ENCODE measurements at regions not wholly inside any gene's neighbourhood (a gene's known extent, or its start where the extent isn't known, plus 50 kb on each side); places are given as distances from the start of the nearest gene placed in this dataset.

DNA sequence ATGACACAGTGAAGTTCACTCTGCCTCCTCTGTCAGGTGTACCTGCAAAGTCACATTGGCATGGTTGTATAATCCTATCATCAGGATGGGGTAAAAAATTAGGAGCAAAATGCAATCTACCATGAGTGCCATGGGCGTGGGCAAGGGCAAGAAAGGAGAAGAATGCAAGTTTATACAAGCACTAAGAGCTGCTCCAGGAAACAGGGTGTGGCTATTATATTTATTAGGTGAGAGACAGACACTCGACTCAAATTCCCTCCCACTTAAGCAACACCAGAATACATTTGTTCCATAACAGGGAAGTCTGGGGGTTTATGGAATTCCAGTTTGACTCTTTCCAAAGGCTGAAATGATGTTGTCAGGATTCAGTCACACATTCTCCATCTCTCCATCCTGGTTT, 378.8 kb downstream of the BCOR start:
- DNase-seq (no peak), ATAC-seq (ENCODE audit: low read depth) (no peak)
- peaks cover 2% of the 10 kb centered on the region for H3K36me3 Mint-ChIP-seq
- no peak overlapping the region for H3K4me3 Mint-ChIP-seq
- no peaks in the 10 kb centered on the region for H3K9me3 Mint-ChIP-seq
- POLR2A ChIA-PET: no interaction called here
- H3K27ac Mint-ChIP-seq: no peak overlapping the region
- peaks cover 8% of the 10 kb centered on the region for H3K27me3 Mint-ChIP-seq
- H3K4me1 Mint-ChIP-seq: no peaks in the 10 kb centered on the region

DNA sequence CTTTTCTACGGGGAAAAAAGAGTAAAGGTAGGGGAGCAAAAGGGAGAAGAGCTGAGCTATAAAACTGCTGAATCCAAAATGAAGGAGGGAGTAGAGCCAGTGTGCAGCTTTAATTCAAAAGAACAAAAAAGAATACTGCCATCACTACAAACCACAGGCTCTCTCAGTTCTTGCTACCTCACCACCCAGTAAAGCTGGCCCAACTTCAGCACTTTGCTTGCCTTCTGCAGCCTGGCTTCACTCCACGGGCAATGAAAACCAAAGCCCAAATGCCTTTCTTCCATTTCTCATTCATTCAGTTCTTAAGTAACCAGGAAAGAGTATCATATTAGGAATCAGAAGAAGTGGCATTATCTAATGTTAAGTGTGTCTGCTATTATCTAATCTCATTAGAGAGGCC, 376.8 kb downstream of the BCOR start:
- peaks cover 8% of the 10 kb centered on the region for H3K27me3 Mint-ChIP-seq
- peaks cover 5% of the 10 kb centered on the region for H3K4me1 Mint-ChIP-seq
- no peak overlapping the region for H3K27ac Mint-ChIP-seq
- H3K9me3 Mint-ChIP-seq: peaks cover 2% of the 10 kb centered on the region
- H3K36me3 Mint-ChIP-seq: peaks cover 2% of the 10 kb centered on the region
- DNase-seq: no peak
- no peak overlapping the region for H3K4me3 Mint-ChIP-seq
- POLR2A ChIA-PET: no interaction called here
- ATAC-seq (ENCODE audit: low read depth): no peak

DNA sequence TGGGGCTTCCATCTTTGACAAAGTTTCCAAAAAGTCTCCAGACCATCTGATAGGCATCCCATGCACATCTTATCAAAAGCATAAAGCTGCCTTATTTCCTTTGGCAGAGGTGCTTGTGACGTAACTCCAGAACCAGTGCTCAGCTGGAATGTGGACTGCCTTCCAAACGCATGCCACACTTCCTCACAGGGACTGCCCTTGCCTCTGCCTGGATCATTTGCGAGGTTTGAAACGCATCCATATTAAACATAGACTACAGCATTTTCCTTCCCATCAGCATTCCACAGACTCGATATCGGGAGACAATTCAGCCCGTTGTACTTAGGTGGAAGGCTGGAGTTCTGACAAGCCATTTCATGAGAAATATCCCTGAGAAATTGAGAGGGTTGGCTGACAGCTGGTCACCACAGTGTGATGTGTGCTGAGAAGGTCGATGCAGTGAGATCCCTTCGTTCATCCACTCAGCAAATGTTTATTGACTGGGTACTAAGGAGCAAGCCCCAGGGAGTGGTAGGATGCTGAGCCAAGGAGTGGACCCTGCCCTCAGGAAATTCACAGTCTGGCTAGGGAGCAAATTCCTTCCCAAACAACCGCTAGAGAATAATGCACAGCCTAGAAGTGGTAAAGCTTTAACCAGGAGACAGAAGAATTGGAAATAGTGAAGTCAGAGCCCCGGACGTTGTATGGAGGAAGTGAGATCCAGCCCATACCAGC, 376.0 kb downstream of the BCOR start:
- H3K27ac Mint-ChIP-seq: no peak overlapping the region
- POLR2A ChIA-PET: no interaction called here
- no peak for ATAC-seq (ENCODE audit: low read depth)

DNA sequence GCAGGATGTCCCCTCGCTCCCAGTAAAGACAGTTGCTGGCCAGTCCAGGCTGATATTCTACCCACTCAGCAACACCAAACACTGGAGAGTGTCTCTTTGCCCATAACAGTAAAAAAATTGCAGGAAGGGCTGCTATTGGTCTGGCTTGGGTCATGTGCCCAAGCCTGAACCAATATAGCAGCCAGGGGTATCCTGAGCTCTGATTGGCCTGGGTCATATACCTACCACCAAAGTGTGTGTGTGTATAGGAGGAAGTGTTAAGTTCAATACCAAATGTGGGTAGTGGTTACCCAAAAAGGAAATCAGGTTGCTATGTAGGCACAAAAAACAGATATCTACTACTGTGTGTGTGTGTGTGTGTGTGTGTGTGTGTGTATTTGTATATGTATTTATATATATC, 373.2 kb downstream of the BCOR start:
- peak; percentile 92 for ATAC-seq (ENCODE audit: low read depth)
- H3K27ac Mint-ChIP-seq: no peak overlapping the region
- DNase-seq: no peak
- H3K27me3 Mint-ChIP-seq: peaks cover 14% of the 10 kb centered on the region
- peaks cover 2% of the 10 kb centered on the region for H3K36me3 Mint-ChIP-seq
- H3K4me1 Mint-ChIP-seq: peaks cover 5% of the 10 kb centered on the region
- peaks cover 2% of the 10 kb centered on the region for H3K9me3 Mint-ChIP-seq
- H3K4me3 Mint-ChIP-seq: no peak overlapping the region
- POLR2A ChIA-PET: no interaction called here

More for the DNA sequence above, 376.0 kb downstream of the BCOR start:
- DNase-seq: no peak
- Mint-ChIP-seq H3K9me3 (peaks cover 2% of the 10 kb centered on the region), H3K36me3 (peaks cover 2% of the 10 kb centered on the region), H3K4me1 (peaks cover 5% of the 10 kb centered on the region), H3K4me3 (no peak overlapping the region), H3K27me3 (peaks cover 10% of the 10 kb centered on the region)

DNA sequence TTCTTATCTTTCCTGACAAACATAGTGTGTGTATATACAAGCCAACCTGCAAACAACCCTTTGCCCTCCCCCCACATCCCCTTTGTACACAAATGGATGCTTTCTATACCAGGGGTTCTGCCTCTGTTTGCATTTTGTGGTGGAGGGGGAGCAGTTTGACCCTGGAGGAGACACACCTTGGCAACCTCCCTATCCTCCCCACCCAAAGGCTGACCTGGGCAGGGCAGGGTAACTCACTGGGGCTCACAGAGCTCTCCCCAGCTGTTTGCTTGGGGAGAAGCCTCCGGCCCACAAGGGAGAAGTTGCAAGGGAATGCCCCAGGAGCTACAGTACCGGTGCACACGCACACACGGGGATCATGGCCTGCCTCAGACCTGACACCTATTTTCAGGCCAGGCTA, 372.6 kb downstream of the BCOR start:
- Mint-ChIP-seq H3K27me3 (peaks cover 14% of the 10 kb centered on the region), H3K36me3 (peaks cover 2% of the 10 kb centered on the region)
- POLR2A ChIA-PET: no interaction called here

DNA sequence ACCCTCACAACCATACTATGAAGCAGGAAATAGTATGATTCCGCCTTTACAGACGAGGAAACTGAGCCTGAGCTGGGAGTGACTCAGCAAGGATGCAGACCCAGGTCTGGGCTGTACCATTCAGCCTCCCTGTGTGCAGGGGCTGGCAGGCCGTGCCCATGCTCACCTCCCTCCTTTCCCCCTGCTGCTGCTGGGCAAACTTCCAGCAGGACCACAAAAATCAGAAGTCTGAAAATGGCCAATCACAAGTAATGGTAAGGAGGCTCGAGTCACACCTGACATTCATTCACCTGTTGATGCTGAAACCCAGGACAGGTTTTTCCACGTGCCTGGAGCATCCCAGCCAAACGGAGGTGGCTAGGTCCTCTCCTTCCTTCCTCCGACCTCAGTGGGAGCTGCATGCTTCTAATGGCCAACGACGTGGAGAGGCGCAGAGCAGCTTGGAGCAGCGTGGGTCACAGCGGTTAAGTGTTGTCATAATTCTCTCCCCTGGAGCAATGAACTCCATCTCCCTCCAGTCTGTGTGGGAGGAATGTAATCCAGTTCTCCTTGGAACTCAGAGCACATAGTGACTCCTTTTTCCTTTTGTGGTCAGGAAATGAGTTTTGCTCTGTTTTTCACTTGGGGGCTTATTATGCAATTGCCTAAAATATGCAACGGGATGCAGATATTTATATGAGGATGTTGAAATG, 371.7 kb downstream of the BCOR start:
- no peak for ATAC-seq (ENCODE audit: low read depth)
- POLR2A ChIA-PET: interaction anchor here (0.6 kb wide), 1 partner anchor 1551 kb away, joined by 6 read pairs; no protein-coding TSS in a partner anchor
- Mint-ChIP-seq H3K27me3 (peaks cover 14% of the 10 kb centered on the region), H3K4me1 (peaks cover 9% of the 10 kb centered on the region), H3K36me3 (peaks cover 2% of the 10 kb centered on the region), H3K9me3 (peaks cover 2% of the 10 kb centered on the region), H3K4me3 (no peak overlapping the region), H3K27ac (no peak overlapping the region)
- no peak for DNase-seq

More for the DNA sequence above, 372.6 kb downstream of the BCOR start:
- no peak for DNase-seq
- Mint-ChIP-seq H3K4me3 (no peak overlapping the region), H3K9me3 (peaks cover 2% of the 10 kb centered on the region), H3K4me1 (peaks cover 5% of the 10 kb centered on the region), H3K27ac (no peak overlapping the region)
- no peak for ATAC-seq (ENCODE audit: low read depth)

DNA sequence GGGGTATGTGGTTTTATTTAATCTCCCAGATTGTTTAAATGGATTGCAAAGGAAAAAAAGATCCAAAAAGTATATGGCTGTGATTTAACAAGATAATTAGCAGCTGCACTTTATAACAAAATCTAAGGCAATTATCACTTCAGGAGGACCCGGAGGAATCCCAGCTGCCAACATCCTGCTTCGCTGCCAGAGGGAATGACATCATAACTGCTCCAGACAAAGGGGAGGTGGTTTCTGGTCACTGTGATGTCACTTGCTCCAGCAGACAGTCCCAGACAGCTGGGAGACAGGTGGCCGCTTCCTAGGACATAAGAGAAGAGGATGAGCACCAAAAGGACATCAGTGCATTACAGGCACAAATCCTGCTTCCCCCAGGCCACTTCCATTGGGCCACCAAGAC, 371.0 kb downstream of the BCOR start:
- Mint-ChIP-seq H3K27me3 (peaks cover 12% of the 10 kb centered on the region), H3K9me3 (peaks cover 2% of the 10 kb centered on the region), H3K4me1 (peaks cover 9% of the 10 kb centered on the region), H3K27ac (no peak overlapping the region), H3K36me3 (peaks cover 2% of the 10 kb centered on the region), H3K4me3 (no peak overlapping the region)
- DNase-seq (no peak), ATAC-seq (ENCODE audit: low read depth) (no peak)
- POLR2A ChIA-PET: interaction anchor here (0.6 kb wide), 1 partner anchor 1550 kb away, joined by 6 read pairs; no protein-coding TSS in a partner anchor

DNA sequence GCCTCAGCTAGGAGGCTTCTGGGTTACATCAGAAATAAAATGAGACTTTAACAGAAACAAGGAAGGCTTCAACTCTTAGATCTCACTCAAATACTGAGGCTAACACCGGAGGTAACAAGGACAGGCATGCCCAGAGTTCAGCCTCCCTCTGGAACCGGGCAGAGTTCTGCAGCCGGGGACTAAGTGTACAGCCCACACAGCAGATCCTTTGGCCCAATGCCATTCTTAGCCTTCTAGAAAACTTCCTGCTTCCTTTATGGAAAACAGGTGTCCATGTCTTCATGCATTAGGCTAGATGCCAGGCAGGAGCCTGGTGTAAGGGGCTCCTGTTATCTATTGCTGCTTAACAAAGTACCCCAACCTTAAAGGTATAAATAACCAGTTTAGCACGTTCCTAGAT, 369.7 kb downstream of the BCOR start:
- H3K27me3 Mint-ChIP-seq: peaks cover 8% of the 10 kb centered on the region
- POLR2A ChIA-PET: no interaction called here
- DNase-seq: no peak
- peaks cover 2% of the 10 kb centered on the region for H3K36me3 Mint-ChIP-seq
- no peak for ATAC-seq (ENCODE audit: low read depth)
- H3K27ac Mint-ChIP-seq: no peak overlapping the region
- peaks cover 2% of the 10 kb centered on the region for H3K9me3 Mint-ChIP-seq
- no peak overlapping the region for H3K4me3 Mint-ChIP-seq
- H3K4me1 Mint-ChIP-seq: peaks cover 9% of the 10 kb centered on the region

DNA sequence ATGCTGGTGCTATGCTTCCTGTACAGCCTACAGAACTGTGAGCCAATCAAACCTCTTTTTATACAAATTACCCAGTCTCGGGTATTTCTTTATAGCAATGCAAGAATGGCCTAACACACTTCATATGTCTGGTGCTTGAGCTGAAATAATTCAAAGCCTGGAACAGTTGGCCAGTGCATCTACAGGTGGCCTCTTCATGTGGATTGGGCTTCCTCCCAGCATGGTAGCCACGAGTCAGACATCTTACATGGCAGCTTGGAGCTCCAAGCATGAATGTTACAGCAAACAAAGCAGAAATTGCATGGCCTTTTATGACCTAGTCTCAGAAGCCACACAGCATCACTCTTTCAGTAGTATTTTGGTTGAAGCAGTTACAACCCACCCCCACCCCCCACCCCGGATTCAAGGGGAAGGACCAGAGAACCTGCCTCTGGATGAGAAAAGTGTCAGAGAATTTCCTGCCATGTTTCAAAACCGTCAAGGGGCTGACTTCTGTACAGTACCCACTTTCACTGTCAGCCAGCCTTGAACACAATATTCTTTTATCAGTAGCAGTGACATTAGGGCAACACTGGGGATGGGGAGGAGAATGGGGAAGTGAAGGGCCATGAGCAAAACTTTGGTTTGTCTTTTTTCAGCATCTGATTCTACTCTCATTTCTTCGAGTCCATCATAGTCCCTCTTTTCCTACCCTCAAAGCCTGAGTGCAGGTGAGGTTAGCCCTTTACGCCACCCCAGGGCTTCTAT, 368.7 kb downstream of the BCOR start:
- Mint-ChIP-seq H3K9me3 (peaks cover 2% of the 10 kb centered on the region), H3K27ac (no peak overlapping the region), H3K36me3 (no peaks in the 10 kb centered on the region), H3K27me3 (peaks cover 6% of the 10 kb centered on the region), H3K4me1 (peaks cover 9% of the 10 kb centered on the region), H3K4me3 (no peak overlapping the region)
- POLR2A ChIA-PET: no interaction called here
- DNase-seq (no peak), ATAC-seq (ENCODE audit: low read depth) (no peak)

DNA sequence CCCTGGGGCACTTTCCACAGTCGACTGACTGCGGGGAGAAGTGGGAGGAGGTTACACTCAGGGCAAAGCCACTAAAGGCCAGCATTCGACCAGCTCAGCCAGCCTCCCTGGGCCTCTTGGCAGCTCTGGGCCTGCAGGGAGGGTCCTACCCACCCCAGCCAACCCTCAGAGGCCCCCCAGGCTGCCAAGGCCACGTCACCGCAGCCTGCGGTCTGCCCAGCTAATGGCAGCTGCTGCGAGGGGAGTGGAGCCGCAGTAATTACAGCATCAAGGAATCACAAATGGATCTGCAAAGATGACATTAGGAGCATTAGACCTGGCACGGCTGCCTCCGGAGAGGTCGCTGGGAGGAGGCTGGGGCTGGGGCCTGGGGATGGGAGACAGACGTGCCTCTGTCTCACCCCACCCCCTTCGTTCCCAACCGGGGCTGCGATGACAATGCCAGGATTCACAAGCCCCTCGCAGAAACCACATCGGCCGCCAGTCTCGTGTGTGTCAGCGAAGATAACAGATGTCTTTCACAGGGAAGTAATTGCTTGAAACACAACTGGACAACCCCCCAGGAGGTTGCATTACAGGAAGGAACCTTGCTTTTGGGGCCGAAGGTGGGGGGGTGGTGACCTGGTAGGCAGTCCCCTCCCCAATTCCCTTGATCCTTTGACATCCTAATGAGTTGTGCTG, 367.6 kb downstream of the BCOR start:
- Mint-ChIP-seq H3K4me3 (no peak overlapping the region), H3K4me1 (peaks cover 3% of the 10 kb centered on the region), H3K27me3 (peaks cover 6% of the 10 kb centered on the region), H3K36me3 (no peaks in the 10 kb centered on the region), H3K27ac (no peak overlapping the region), H3K9me3 (no peaks in the 10 kb centered on the region)
- DNase-seq (no peak), ATAC-seq (ENCODE audit: low read depth) (no peak)
- POLR2A ChIA-PET: no interaction called here

DNA sequence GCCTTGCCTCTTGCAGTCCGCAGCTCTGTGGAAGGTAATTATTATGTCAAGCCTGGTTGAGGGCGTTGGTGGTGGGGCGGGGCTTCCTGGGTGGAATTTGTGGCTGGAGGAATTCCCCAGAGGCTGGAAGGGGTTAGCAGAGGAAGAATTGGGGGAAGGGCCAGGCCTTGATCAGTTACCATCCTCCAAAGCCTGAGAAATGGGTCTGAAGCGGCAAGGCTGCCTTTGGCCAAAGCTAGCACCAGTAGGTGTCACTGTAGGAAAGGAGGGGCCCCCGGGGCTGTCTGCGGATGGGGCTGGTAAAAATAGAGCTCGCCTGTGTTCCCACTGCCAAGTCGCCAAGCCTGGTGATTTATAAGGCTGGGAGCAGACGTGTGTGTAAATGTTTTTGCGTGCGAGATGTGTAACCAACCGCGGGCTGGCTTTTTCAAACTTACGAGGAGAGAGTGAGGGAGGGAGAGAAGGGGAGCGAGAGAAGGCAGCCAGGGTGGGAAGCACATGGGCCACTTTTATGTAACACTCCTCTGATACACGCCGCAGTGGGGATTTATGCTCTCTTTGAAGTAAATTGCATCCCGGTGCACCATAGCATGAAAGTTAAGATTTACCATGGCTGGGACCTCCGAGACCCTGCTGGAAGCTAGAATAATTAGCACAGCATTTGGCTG, 367.0 kb downstream of the BCOR start:
- Mint-ChIP-seq H3K4me1 (peaks cover 3% of the 10 kb centered on the region), H3K27ac (peak overlapping the region; percentile 54), H3K27me3 (peaks cover 6% of the 10 kb centered on the region), H3K4me3 (peak overlapping the region; percentile 46), H3K36me3 (no peaks in the 10 kb centered on the region), H3K9me3 (no peaks in the 10 kb centered on the region)
- POLR2A ChIA-PET: no interaction called here
- ATAC-seq (ENCODE audit: low read depth) (peak; percentile 78), DNase-seq (peak; percentile 42)

DNA sequence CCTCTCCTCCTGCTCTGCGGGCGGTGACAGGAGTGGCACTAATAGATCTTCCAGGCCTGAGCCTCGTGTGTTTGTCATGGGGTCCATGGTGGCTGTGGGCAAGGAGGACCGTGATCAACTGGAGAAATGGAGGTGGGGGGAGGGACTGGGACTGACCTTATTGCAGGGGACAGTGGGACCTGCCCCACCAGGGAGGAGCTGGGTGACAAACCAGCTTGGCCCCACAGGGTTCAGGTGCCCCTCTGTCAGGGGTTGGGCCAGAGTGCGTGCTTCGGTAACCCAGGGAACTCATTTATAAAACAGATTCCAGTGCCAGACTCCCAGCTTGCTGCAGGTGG, 366.5 kb downstream of the BCOR start:
- H3K4me1 Mint-ChIP-seq: peaks cover 3% of the 10 kb centered on the region
- no peak overlapping the region for H3K4me3 Mint-ChIP-seq
- ATAC-seq (ENCODE audit: low read depth) (no peak), DNase-seq (no peak)
- H3K36me3 Mint-ChIP-seq: no peaks in the 10 kb centered on the region
- peaks cover 6% of the 10 kb centered on the region for H3K27me3 Mint-ChIP-seq
- no peak overlapping the region for H3K27ac Mint-ChIP-seq
- no peaks in the 10 kb centered on the region for H3K9me3 Mint-ChIP-seq
- POLR2A ChIA-PET: no interaction called here

DNA sequence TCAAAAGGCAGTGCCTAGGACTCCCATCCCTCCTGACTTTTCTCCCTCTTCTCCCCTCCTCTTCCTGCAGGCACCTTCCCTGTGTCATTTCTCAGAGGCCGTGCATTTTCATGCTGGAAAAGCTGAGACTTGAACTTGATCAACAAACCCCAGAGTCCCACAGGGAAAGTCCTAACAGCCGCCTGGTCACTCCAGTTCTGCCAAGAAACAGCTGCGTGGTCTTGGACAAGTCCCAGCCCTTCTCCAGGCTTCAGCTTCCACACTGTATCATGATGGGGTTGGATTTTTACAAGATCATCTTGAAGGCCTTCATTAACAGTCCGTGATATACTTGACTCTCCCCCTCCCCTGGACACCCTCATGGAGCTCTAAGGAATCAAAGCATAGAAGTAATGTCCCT, 366.0 kb downstream of the BCOR start:
- H3K4me3 Mint-ChIP-seq: no peak overlapping the region
- H3K27ac Mint-ChIP-seq: no peak overlapping the region
- H3K4me1 Mint-ChIP-seq: peaks cover 3% of the 10 kb centered on the region
- ATAC-seq (ENCODE audit: low read depth) (no peak), DNase-seq (no peak)
- H3K36me3 Mint-ChIP-seq: no peaks in the 10 kb centered on the region
- H3K9me3 Mint-ChIP-seq: no peaks in the 10 kb centered on the region
- H3K27me3 Mint-ChIP-seq: peaks cover 3% of the 10 kb centered on the region
- POLR2A ChIA-PET: no interaction called here
